ENCODE measurements at regions not wholly inside any gene's neighbourhood (a gene's known extent, or its start where the extent isn't known, plus 50 kb on each side); places are given as distances from the start of the nearest gene placed in this dataset.
A peak's percentile ranks its signal among the peaks of the same experiment; 100 is the strongest.

GRCh38 chr5:106854105-106854687, 816.5 kb downstream of the EFNA5 start:
- H3K27me3 ChIP-seq (ENCODE audit: control insufficient read depth in 3 of 3, insufficient read depth in 3 of 3, low read length in 2 of 3): no peaks in the 10 kb centered on the region
- ATAC-seq (ENCODE audit: insufficient read depth, low FRiP score): no peak
- no peak for TF ChIP-seq CTCF (IDR thresholded peaks at IDR 0.05; ENCODE audit: control extremely low read depth, extremely low read depth)
- H3K36me3 ChIP-seq (ENCODE audit: control insufficient read depth in 4 of 4, insufficient read depth in 4 of 4, low read length in 4 of 4): no peaks in the 10 kb centered on the region
- H3K9me3 ChIP-seq (ENCODE audit: control insufficient read depth in 4 of 4, insufficient read depth in 3 of 4, low read length in 3 of 4): peaks cover 0 to 1% (median 0%) of the 10 kb centered on the region in 4 donors
- DNase-seq: no peak
- no peak overlapping the region for H3K27ac ChIP-seq (ENCODE audit: low read depth in 1 of 2, low read length in 1 of 2)
- no peak overlapping the region for H3K9ac ChIP-seq (ENCODE audit: insufficient read depth in 1 of 2, low read length in 2 of 2)
- H3K4me1 ChIP-seq (ENCODE audit: control insufficient read depth in 5 of 5, insufficient read depth in 5 of 5, low read length in 5 of 5): peaks cover 0 to 11% (median 0%) of the 10 kb centered on the region in 5 donors
- WGBS, 2 donors: 89 to 96% methylated on average over 1 of the region's 1 CpG
- H3K4me3 ChIP-seq: no peak overlapping the region

- 87 to 93% methylated on average over 4 of the region's 4 CpGs for WGBS, 2 donors
- no peak for DNase-seq
- no peak for TF ChIP-seq CTCF (IDR thresholded peaks at IDR 0.05; ENCODE audit: control extremely low read depth, extremely low read depth)
- Histone ChIP-seq H3K4me3 (no peak overlapping the region), H3K36me3 (ENCODE audit: control insufficient read depth in 4 of 4, insufficient read depth in 4 of 4, low read length in 4 of 4) (no peaks in the 10 kb centered on the region), H3K9me3 (ENCODE audit: control insufficient read depth in 4 of 4, insufficient read depth in 3 of 4, low read length in 3 of 4) (peaks cover 0 to 1% (median 0%) of the 10 kb centered on the region in 4 donors), H3K27ac (ENCODE audit: low read depth in 1 of 2, low read length in 1 of 2) (no peak overlapping the region), H3K27me3 (ENCODE audit: control insufficient read depth in 3 of 3, insufficient read depth in 3 of 3, low read length in 2 of 3) (no peaks in the 10 kb centered on the region), H3K9ac (ENCODE audit: insufficient read depth in 1 of 2, low read length in 2 of 2) (no peak overlapping the region), H3K4me1 (ENCODE audit: control insufficient read depth in 5 of 5, insufficient read depth in 5 of 5, low read length in 5 of 5) (peaks cover 0 to 14% (median 0%) of the 10 kb centered on the region in 5 donors)
- ATAC-seq (ENCODE audit: insufficient read depth, low FRiP score): no peak
Observed at GRCh38 chr5:106853266-106853665, 817.5 kb downstream of the EFNA5 start.

- Histone ChIP-seq H3K27me3 (ENCODE audit: control insufficient read depth in 3 of 3, insufficient read depth in 3 of 3, low read length in 2 of 3) (no peaks in the 10 kb centered on the region), H3K4me1 (ENCODE audit: control insufficient read depth in 5 of 5, insufficient read depth in 5 of 5, low read length in 5 of 5) (peaks cover 0 to 14% (median 0%) of the 10 kb centered on the region in 5 donors), H3K36me3 (ENCODE audit: control insufficient read depth in 4 of 4, insufficient read depth in 4 of 4, low read length in 4 of 4) (no peaks in the 10 kb centered on the region), H3K9me3 (ENCODE audit: control insufficient read depth in 4 of 4, insufficient read depth in 3 of 4, low read length in 3 of 4) (no peaks in the 10 kb centered on the region), H3K27ac (ENCODE audit: low read depth in 1 of 2, low read length in 1 of 2) (no peak overlapping the region), H3K4me3 (no peak overlapping the region), H3K9ac (ENCODE audit: insufficient read depth in 1 of 2, low read length in 2 of 2) (no peak overlapping the region)
- WGBS, 2 donors: 48 to 74% methylated on average over 3 of the region's 3 CpGs
- DNase-seq (peak in 2 of 3 donors; percentile 30 to 53), ATAC-seq (ENCODE audit: insufficient read depth, low FRiP score) (no peak)
- TF ChIP-seq CTCF (IDR thresholded peaks at IDR 0.05; ENCODE audit: control extremely low read depth, extremely low read depth): no peak
Observed at GRCh38 chr5:106849266-106849665, 821.5 kb downstream of the EFNA5 start.
